Neuronal stem cell (in vitro differentiated cells): ENCODE measurements at regions not wholly inside any gene's neighbourhood (a gene's known extent, or its start where the extent isn't known, plus 50 kb on each side); places are given as distances from the start of the nearest gene placed in this dataset.

Experiments
- DNase-seq: peaks from one replicate; pipeline ENCODE4 v3.0.0-alpha.2; 2013; ENCODE audit warnings: low spot score
- H2AFZ ChIP-seq: one replicate; pipeline ENCODE4 v1.6.1; 2013; ENCODE audit warnings: mild to moderate bottlenecking, low read length, inconsistent platforms
- H2AK5ac ChIP-seq: 2 replicates; pipeline ENCODE4 v1.6.1; 2013; ENCODE audit warnings: low read depth, mild to moderate bottlenecking, inconsistent platforms, low read length, moderate library complexity, mixed read lengths
- H2BK120ac ChIP-seq: 2 replicates; pipeline ENCODE4 v1.6.1; 2013; ENCODE audit warnings: low read depth, mild to moderate bottlenecking, inconsistent platforms, low read length, moderate library complexity, mixed read lengths
- H2BK12ac ChIP-seq: one replicate; pipeline ENCODE4 v1.6.1; 2013; ENCODE audit warnings: low read length, inconsistent platforms
- H2BK15ac ChIP-seq: 2 replicates; pipeline ENCODE4 v1.6.1; 2013; ENCODE audit warnings: mild to moderate bottlenecking, low read length, inconsistent platforms, mixed read lengths
- H2BK5ac ChIP-seq: one replicate; pipeline ENCODE4 v1.6.1; 2013; ENCODE audit warnings: inconsistent platforms, mild to moderate bottlenecking, low read length, moderate library complexity
- H3K14ac ChIP-seq: one replicate; pipeline ENCODE4 v1.6.1; 2013; ENCODE audit warnings: low read length, inconsistent platforms
- H3K18ac ChIP-seq: 2 replicates; pipeline ENCODE4 v1.6.1; 2013; ENCODE audit warnings: low read length, inconsistent platforms
- H3K23ac ChIP-seq: 2 replicates; pipeline ENCODE4 v1.6.1; 2013; ENCODE audit warnings: low read depth, mild to moderate bottlenecking, mixed read lengths, low read length, inconsistent platforms; ENCODE audit not compliant: poor library complexity
- H3K27ac ChIP-seq: replicated peaks from 3 replicates; pipeline ENCODE4 v1.5.1; 2013; ENCODE audit warnings: low read length, inconsistent platforms
- H3K27me3 ChIP-seq, 3 experiments: 2 replicates each; pipeline ENCODE4 v1.6.1; 2013; ENCODE audit warnings: low read length in 3 of 3, mild to moderate bottlenecking in 2 of 3, inconsistent platforms in 1 of 3, low read depth in 1 of 3, mixed read lengths in 1 of 3, moderate library complexity in 1 of 3; ENCODE audit not compliant: control insufficient read depth in 3 of 3, insufficient read depth in 3 of 3
- H3K36me3 ChIP-seq, 2 donors: replicated peaks in 1 of 2; 2 replicates each; pipeline ENCODE4 v1.6.1; 2013; ENCODE audit warnings: low read length in 2 of 2; ENCODE audit not compliant: control insufficient read depth in 2 of 2, insufficient read depth in 2 of 2
- H3K4ac ChIP-seq: 2 replicates; pipeline ENCODE4 v1.6.1; 2013; ENCODE audit warnings: inconsistent platforms, mild to moderate bottlenecking, low read length, moderate library complexity
- H3K4me1 ChIP-seq, 2 donors: 1 replicate in 1 of 2; 2 replicates in 1 of 2; pipeline ENCODE4 v1.6.1; 2013; ENCODE audit warnings: low read length in 2 of 2, low read depth in 1 of 2; ENCODE audit not compliant: control insufficient read depth in 2 of 2, insufficient read depth in 1 of 2
- H3K4me2 ChIP-seq: one replicate; pipeline ENCODE4 v1.6.1; 2013; ENCODE audit warnings: mild to moderate bottlenecking, low read length, inconsistent platforms; ENCODE audit not compliant: insufficient read depth, poor library complexity, severe bottlenecking
- H3K4me3 ChIP-seq, 2 donors: 2 replicates each; pipeline ENCODE4 v1.5.1; 2013; ENCODE audit warnings: low read length in 2 of 2, mild to moderate bottlenecking in 2 of 2, inconsistent platforms in 1 of 2, moderate library complexity in 1 of 2
- H3K79me1 ChIP-seq: one replicate; pipeline ENCODE4 v1.6.1; 2013; ENCODE audit warnings: low read depth, mild to moderate bottlenecking, inconsistent platforms, low read length, moderate library complexity
- H3K9ac ChIP-seq: one replicate; pipeline ENCODE4 v1.6.1; 2013; ENCODE audit warnings: mild to moderate bottlenecking, low read depth, low read length, inconsistent platforms; ENCODE audit not compliant: poor library complexity
- H3K9me3 ChIP-seq, 2 donors: replicated peaks in 1 of 2; 2 replicates each; pipeline versions ENCODE3 to v1.6.1; 2013; ENCODE audit warnings: low read length in 2 of 2, mild to moderate bottlenecking in 2 of 2, inconsistent platforms in 1 of 2, low read depth in 1 of 2, mixed read lengths in 1 of 2, moderate library complexity in 1 of 2; ENCODE audit not compliant: control insufficient read depth in 2 of 2, insufficient read depth in 1 of 2
- H4K8ac ChIP-seq: one replicate; pipeline ENCODE4 v1.6.1; 2013; ENCODE audit warnings: low read depth, mild to moderate bottlenecking, inconsistent platforms, low read length, moderate library complexity
- H4K91ac ChIP-seq: one replicate; pipeline ENCODE4 v1.6.1; 2013; ENCODE audit warnings: low read length, low read depth, mild to moderate bottlenecking, inconsistent platforms; ENCODE audit not compliant: poor library complexity
- WGBS, 2 donors: extraction: QIAGEN DNeasy Blood & Tissue Kit; methylation state at CpG; one replicate each; pipeline ENCODE4 v1.1.7; 2013; ENCODE audit warnings: missing lambda C conversion rate in 2 of 2, mixed read lengths in 1 of 2; ENCODE audit not compliant: insufficient read length in 2 of 2, insufficient replicate concordance in 1 of 2; ENCODE audit errors: extremely low coverage in 2 of 2; 5-methylcytosine and 5-hydroxymethylcytosine counted together

- H3K4me1 ChIP-seq, result peaks cover 5 to 16% of the 10 kb centered on the region in 2 donors
- H3K79me1 ChIP-seq, result no peaks in the 10 kb centered on the region
- no peaks in the 10 kb centered on the region for H3K36me3 ChIP-seq
- peak overlapping the region; percentile 72 for H2AFZ ChIP-seq
- H2BK12ac ChIP-seq, result no peak overlapping the region
- peak overlapping the region; percentile 39 for H3K23ac ChIP-seq
- peak overlapping the region; percentile 22 for H2BK15ac ChIP-seq
- no CpG with 5 or more reads among the region's 9 CpGs for WGBS, 2 donors
- no peak overlapping the region for H4K91ac ChIP-seq
- no peak overlapping the region for H3K4me3 ChIP-seq
- H3K4me2 ChIP-seq, result no peak overlapping the region
- peak overlapping the region; percentile 85 for H3K18ac ChIP-seq
- no peak overlapping the region for H3K4ac ChIP-seq
- H3K27me3 ChIP-seq, result peaks cover 0 to 22% (median 0%) of the 10 kb centered on the region in 3 experiments
- H3K27ac ChIP-seq, result no peak overlapping the region
- no peak overlapping the region for H2AK5ac ChIP-seq
- DNase-seq, result no peak
- no peak overlapping the region for H2BK120ac ChIP-seq
- H3K14ac ChIP-seq, result no peak overlapping the region
- peaks cover 0 to under 1% of the 10 kb centered on the region in 2 donors for H3K9me3 ChIP-seq
- no peak overlapping the region for H2BK5ac ChIP-seq
- H3K9ac ChIP-seq, result no peak overlapping the region
- H4K8ac ChIP-seq, result no peak overlapping the region
These were observed 95.4 kb downstream of the LSM3 start for GRCh38 chr3:14273901-14274611.

GRCh38 chr3:14274612-14274936 is 96.0 kb downstream of the LSM3 start:
- no peak overlapping the region for H2BK120ac ChIP-seq
- H3K79me1 ChIP-seq, result no peaks in the 10 kb centered on the region
- no peak overlapping the region for H3K4ac ChIP-seq
- H3K4me1 ChIP-seq, result peaks cover 5 to 18% of the 10 kb centered on the region in 2 donors
- H2AK5ac ChIP-seq, result no peak overlapping the region
- peak overlapping the region; percentile 73 for H3K18ac ChIP-seq
- H3K4me3 ChIP-seq, result no peak overlapping the region
- H4K8ac ChIP-seq, result no peak overlapping the region
- peak overlapping the region; percentile 72 for H2AFZ ChIP-seq
- no peak overlapping the region for H2BK15ac ChIP-seq
- no peaks in the 10 kb centered on the region for H3K36me3 ChIP-seq
- no CpG with 5 or more reads among the region's 6 CpGs for WGBS, 2 donors
- H3K9me3 ChIP-seq, result no peaks in the 10 kb centered on the region
- no peak overlapping the region for H3K27ac ChIP-seq
- no peak overlapping the region for H4K91ac ChIP-seq
- no peak overlapping the region for H3K4me2 ChIP-seq
- H2BK12ac ChIP-seq, result no peak overlapping the region
- H3K27me3 ChIP-seq, result peaks cover 0 to 24% (median 0%) of the 10 kb centered on the region in 3 experiments
- H2BK5ac ChIP-seq, result no peak overlapping the region
- DNase-seq, result no peak
- H3K14ac ChIP-seq, result no peak overlapping the region
- no peak overlapping the region for H3K9ac ChIP-seq
- H3K23ac ChIP-seq, result no peak overlapping the region

- peaks cover 5 to 18% of the 10 kb centered on the region in 2 donors for H3K4me1 ChIP-seq
- no peak overlapping the region for H4K8ac ChIP-seq
- WGBS, 2 donors, result no CpG with 5 or more reads among the region's 8 CpGs
- DNase-seq, result no peak
- H3K9ac ChIP-seq, result no peak overlapping the region
- H2AK5ac ChIP-seq, result peak overlapping the region; percentile 13
- no peak overlapping the region for H2BK12ac ChIP-seq
- H3K18ac ChIP-seq, result peak overlapping the region; percentile 73
- H3K27me3 ChIP-seq, result peaks cover 0 to 27% (median 0%) of the 10 kb centered on the region in 3 experiments
- H3K23ac ChIP-seq, result no peak overlapping the region
- no peak overlapping the region for H3K4me2 ChIP-seq
- H3K27ac ChIP-seq, result no peak overlapping the region
- H3K36me3 ChIP-seq, result no peaks in the 10 kb centered on the region
- no peaks in the 10 kb centered on the region for H3K79me1 ChIP-seq
- no peak overlapping the region for H3K4ac ChIP-seq
- no peak overlapping the region for H3K4me3 ChIP-seq
- no peak overlapping the region for H3K14ac ChIP-seq
- no peak overlapping the region for H2AFZ ChIP-seq
- no peak overlapping the region for H2BK120ac ChIP-seq
- H2BK5ac ChIP-seq, result no peak overlapping the region
- H3K9me3 ChIP-seq, result no peaks in the 10 kb centered on the region
- no peak overlapping the region for H2BK15ac ChIP-seq
- H4K91ac ChIP-seq, result no peak overlapping the region
These were observed 96.7 kb downstream of the LSM3 start for GRCh38 chr3:14274999-14275961.
